LNCaP clone FGC (cell line): ENCODE measurements at regions not wholly inside any gene's neighbourhood (a gene's known extent, or its start where the extent isn't known, plus 50 kb on each side); places are given as distances from the start of the nearest gene placed in this dataset.
"Not testable (repeated sequence)": the region's sequence is repeated elsewhere in the genome, so short reads cannot be mapped to it uniquely, and the experiment has no call there.

Experiments used
- DNase-seq: peaks from one replicate; pipeline ENCODE4 v3.0.0-alpha.2; 2011; ENCODE audit warnings: low read depth
- H3K4me3 ChIP-seq: 2 replicates; pipeline ENCODE4 v1.5.1; 2011; ENCODE audit warnings: mild to moderate bottlenecking, low read depth, low read length, control low read depth
- CTCF ChIP-seq: IDR thresholded peaks from 2 replicates; pipeline ENCODE4 v1.5.1; 2012; ENCODE audit warnings: mild to moderate bottlenecking; ENCODE audit not compliant: control insufficient read depth, insufficient read depth; ENCODE audit errors: extremely low read depth

GRCh38 chr12:127962303-127962702 lies 304.7 kb upstream of the TMEM132C start:
- H3K4me3 ChIP-seq = no peak overlapping the region
- TF ChIP-seq CTCF = no peak
- DNase-seq = no peak

- no peak for DNase-seq
- no peak for TF ChIP-seq CTCF
These were observed 303.0 kb upstream of the TMEM132C start for GRCh38 chr12:127963933-127964332.

GRCh38 chr12:127964717-127965116 lies 302.3 kb upstream of the TMEM132C start:
- DNase-seq = no peak
- H3K4me3 ChIP-seq = no peak overlapping the region
- TF ChIP-seq CTCF = 0 out of 2 replicates have a peak, but pooled peaks have one; percentile 3

More at GRCh38 chr12:127963933-127964332, 303.0 kb upstream of the TMEM132C start:
- no peak overlapping the region for H3K4me3 ChIP-seq

GRCh38 chr12:127966331-127966730 lies 300.6 kb upstream of the TMEM132C start:
- H3K4me3 ChIP-seq = no peak overlapping the region
- no peak for TF ChIP-seq CTCF
- DNase-seq = no peak

- no peak overlapping the region for H3K4me3 ChIP-seq
- no peak for TF ChIP-seq CTCF
- DNase-seq = no peak
These were observed 296.5 kb upstream of the TMEM132C start for GRCh38 chr12:127970491-127970890.

- TF ChIP-seq CTCF = no peak
- DNase-seq = no peak
- no peak overlapping the region for H3K4me3 ChIP-seq
These were observed 286.4 kb upstream of the TMEM132C start for GRCh38 chr12:127980585-127980984.

GRCh38 chr12:127981875-127982274 lies 285.1 kb upstream of the TMEM132C start:
- TF ChIP-seq CTCF = no peak
- DNase-seq = no peak
- no peak overlapping the region for H3K4me3 ChIP-seq

GRCh38 chr12:127983213-127983791 lies 283.7 kb upstream of the TMEM132C start:
- DNase-seq, H3K4me3 ChIP-seq: not testable (repeated sequence)
